Endothelial cell of umbilical vein (primary cell): ENCODE measurements at regions not wholly inside any gene's neighbourhood (a gene's known extent, or its start where the extent isn't known, plus 50 kb on each side); places are given as distances from the start of the nearest gene placed in this dataset.

Experiments used
- BruUV-seq: library from RNA; stranded (reverse); fragments of 400-500 nt; replicated peaks from 2 replicates; lab custom pipeline; 2021; lab: Mats Ljungman, UMichigan
- CTCF ChIA-PET: fragments of 300-600, 350-600 bp; sonication (Branson Sonifier 250); formaldehyde crosslinking; loops from one replicate; lab custom pipeline; 2021; ENCODE audit warnings: antibody characterized with exemption, inconsistent platforms; lab: Charles Lee
- POLR2A ChIA-PET: fragments of 300-600, 350-600 bp; sonication (Branson Sonifier 250); formaldehyde crosslinking; loops from one replicate; lab custom pipeline; 2021; ENCODE audit warnings: antibody characterized with exemption, inconsistent platforms; lab: Charles Lee
- DNase-seq: peaks from one replicate; pipeline ENCODE4 v3.0.0-alpha.2; 2011; ENCODE audit warnings: low read depth, low spot score
- FAIRE-seq: peaks from 2 replicates; lab custom pipeline; 2011; peaks lifted over from hg19 to GRCh38; lab: Jason Lieb, UNC
- H2AFZ ChIP-seq: 2 replicates; pipeline ENCODE4 v1.6.0; 2012; ENCODE audit warnings: low read depth, low read length, control low read depth, inconsistent platforms
- H3K27ac ChIP-seq: 2 replicates; pipeline ENCODE4 v1.5.1; 2011; ENCODE audit warnings: low read depth, mild to moderate bottlenecking, control low read depth, low read length, moderate library complexity; ENCODE audit not compliant: insufficient read depth
- H3K27me3 ChIP-seq, 2 experiments: 2 replicates each; pipeline versions ENCODE4 v1.6.0 to v1.6.1; 2011; ENCODE audit warnings: low read length in 2 of 2, mixed read lengths in 1 of 2; ENCODE audit not compliant: control insufficient read depth in 2 of 2, insufficient read depth in 2 of 2
- H3K36me3 ChIP-seq, 2 experiments: 2 replicates in 1 of 2; 3 replicates in 1 of 2; pipeline ENCODE4 v1.5.1; 2011; ENCODE audit warnings: low read length in 2 of 2, mild to moderate bottlenecking in 1 of 2, moderate library complexity in 1 of 2; ENCODE audit not compliant: control insufficient read depth in 2 of 2, insufficient read depth in 2 of 2; ENCODE audit errors: extremely low read depth in 1 of 2
- H3K4me1 ChIP-seq: 3 replicates; pipeline ENCODE4 v1.5.1; 2011; ENCODE audit warnings: mild to moderate bottlenecking, low read length; ENCODE audit not compliant: control insufficient read depth, insufficient read depth; ENCODE audit errors: extremely low read depth
- H3K4me2 ChIP-seq: 2 replicates; pipeline ENCODE4 v1.6.1; 2011; ENCODE audit warnings: low read length, control low read depth, mixed read lengths; ENCODE audit not compliant: insufficient read depth
- H3K4me3 ChIP-seq, 3 experiments: fragments of 200-600 bp in 1 of 3; sonication (generic), shearing (Covaris generic) in 1 of 3; replicated peaks in 1 of 3; 2 replicates each; pipeline ENCODE4 v1.5.1; 2011 to 2016; ENCODE audit warnings: control low read depth in 3 of 3, low read length in 3 of 3, mild to moderate bottlenecking in 2 of 3, inconsistent platforms in 1 of 3, low read depth in 1 of 3, moderate library complexity in 1 of 3; ENCODE audit not compliant: insufficient read depth in 1 of 3
- H3K79me2 ChIP-seq: 2 replicates; pipeline ENCODE4 v1.6.0; 2012; ENCODE audit warnings: low read length, inconsistent platforms; ENCODE audit not compliant: control insufficient read depth, insufficient read depth
- H3K9ac ChIP-seq: replicated peaks from 2 replicates; pipeline ENCODE3; 2011; ENCODE audit warnings: low read length, control low read depth; ENCODE audit not compliant: insufficient read depth; ENCODE audit errors: extremely low read depth
- H3K9me1 ChIP-seq: replicated peaks from 3 replicates; pipeline ENCODE4 v1.6.0; 2011; ENCODE audit warnings: mild to moderate bottlenecking, low read length; ENCODE audit not compliant: control insufficient read depth, insufficient read depth; ENCODE audit errors: extremely low read depth
- H3K9me3 ChIP-seq: replicated peaks from 2 replicates; pipeline ENCODE4 v1.5.1; 2012; ENCODE audit warnings: low read length, inconsistent platforms; ENCODE audit not compliant: control insufficient read depth, insufficient read depth
- H4K20me1 ChIP-seq: replicated peaks from 2 replicates; pipeline ENCODE3; 2011; ENCODE audit warnings: mild to moderate bottlenecking, low read length; ENCODE audit not compliant: control insufficient read depth, insufficient read depth; ENCODE audit errors: extremely low read depth
- CTCF ChIP-seq, 2 donors: IDR thresholded peaks; 1 replicate in 1 of 2; 2 replicates in 1 of 2; pipeline ENCODE4 v1.5.1; 2011; ENCODE audit warnings: low read length in 2 of 2, mild to moderate bottlenecking in 2 of 2, moderate library complexity in 2 of 2, control low read depth in 1 of 2, inconsistent platforms in 1 of 2, low read depth in 1 of 2; ENCODE audit not compliant: insufficient read depth in 1 of 2; ENCODE audit errors: extremely low read depth in 1 of 2
- GATA2 ChIP-seq: IDR thresholded peaks from 2 replicates; pipeline ENCODE4 v1.7.0; 2011; ENCODE audit warnings: low read depth, mild to moderate bottlenecking, moderate library complexity, mixed read lengths, low read length; ENCODE audit not compliant: insufficient read length, insufficient read depth
- JUN ChIP-seq: IDR thresholded peaks from 2 replicates; pipeline ENCODE4 v1.6.1; 2011; ENCODE audit warnings: borderline replicate concordance, low read depth; ENCODE audit not compliant: insufficient read length, insufficient read depth
- MAX ChIP-seq: IDR thresholded peaks from 2 replicates; pipeline ENCODE4 v1.6.1; 2011; ENCODE audit not compliant: insufficient read depth, insufficient read length
- MYC ChIP-seq: IDR thresholded peaks from one replicate; pipeline ENCODE4 v1.6.1; 2011; ENCODE audit warnings: mild to moderate bottlenecking, low read depth, low read length
- POLR2A ChIP-seq: IDR thresholded peaks from 2 replicates; pipeline ENCODE4 v1.6.1; 2012; ENCODE audit warnings: low read depth, mild to moderate bottlenecking, control low read depth, low read length
- dilution Hi-C: fragments of 300-500 bp; cut with MboI; formaldehyde crosslinking; loops from one replicate; pipeline ENCODE4 v1.15.0; 2019; ENCODE audit warnings: low sequenced_read_pairs; ENCODE audit not compliant: extremely low pct_ligation_motif_present
- intact Hi-C: fragments of 100-400 bp; cut with micrococcal nuclease; formaldehyde crosslinking; loops from one replicate; pipeline ENCODE4 v1.10.0; 2022

GRCh38 chr20:4081421-4081820 lies 66.1 kb upstream of the RNF24 start:
- dilution Hi-C loops (no loop called here), intact Hi-C loops (no loop called here)
- TF ChIP-seq CTCF (IDR thresholded peaks at IDR 0.05; ENCODE audit: extremely low read depth in 1 of 2, insufficient read depth in 1 of 2, low read depth in 1 of 2, low read length in 2 of 2) (no peak), POLR2A (no peak), GATA2 (no peak), MYC (no peak), MAX (no peak), JUN (no peak)
- H3K36me3 ChIP-seq, result no peaks in the 10 kb centered on the region
- POLR2A ChIA-PET, result interaction anchor here (0.7 kb wide), 1 partner anchor 17 kb away, joined by 4 read pairs; no protein-coding TSS in a partner anchor
- FAIRE-seq (no peak), DNase-seq (no peak)
- H3K4me3 ChIP-seq, result no peak overlapping the region
- H3K79me2 ChIP-seq, result no peaks in the 10 kb centered on the region
- no TSS peak for BruUV-seq
- no peaks in the 10 kb centered on the region for H3K9me3 ChIP-seq
- no peak overlapping the region for H3K27ac ChIP-seq
- H4K20me1 ChIP-seq, result no peaks in the 10 kb centered on the region
- no peak overlapping the region for H3K4me2 ChIP-seq
- peaks cover 10% of the 10 kb centered on the region for H3K4me1 ChIP-seq
- no peaks in the 10 kb centered on the region for H3K9me1 ChIP-seq
- no peaks in the 10 kb centered on the region for H3K27me3 ChIP-seq
- CTCF ChIA-PET, result interaction anchor here (1.2 to 5.8 kb wide), 3 partner anchors 9 to 67 kb away, joined by 3 to 71 read pairs (median 4); partner anchors contain the start of gene RNF24
- no peak overlapping the region for H3K9ac ChIP-seq
- H2AFZ ChIP-seq, result no peak overlapping the region
